GM21528 (cell line): ENCODE measurements at regions not wholly inside any gene's neighbourhood (a gene's known extent, or its start where the extent isn't known, plus 50 kb on each side); places are given as distances from the start of the nearest gene placed in this dataset.

ENCODE experiments used
- ATAC-seq: cut with Tn5 transposase; IDR thresholded peaks from one replicate; pipeline ENCODE4 v1.9.1; 2021; ENCODE audit warnings: mild to moderate bottlenecking, moderate library complexity; ENCODE audit not compliant: unreplicated experiment, low FRiP score

DNA sequence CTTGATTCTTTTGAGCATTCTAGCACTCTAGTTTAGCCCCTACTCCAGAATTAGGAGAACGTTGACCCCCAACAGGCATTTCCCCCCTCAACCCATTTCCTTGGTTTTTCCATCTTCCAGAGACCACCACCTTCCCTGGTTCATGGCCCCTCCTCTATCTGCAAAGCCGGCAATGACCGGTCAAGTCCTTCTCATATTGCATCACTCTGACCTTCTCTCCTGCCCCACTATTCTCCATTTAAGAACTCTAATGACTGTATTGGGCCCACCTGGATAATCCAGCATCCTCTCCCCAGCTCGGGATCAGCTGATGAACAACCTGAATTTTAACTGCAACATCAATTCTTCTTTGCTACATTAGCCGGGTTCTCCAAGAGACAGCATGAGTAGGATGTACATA lies 437.4 kb downstream of the NPHP4 start:
- no peak for ATAC-seq

- ATAC-seq, result no peak
Observed at GRCh38 chr1:5554111-5554510, 438.1 kb downstream of the NPHP4 start.

GRCh38 chr1:5552787-5553484 lies 439.3 kb downstream of the NPHP4 start:
- ATAC-seq, result no peak

DNA sequence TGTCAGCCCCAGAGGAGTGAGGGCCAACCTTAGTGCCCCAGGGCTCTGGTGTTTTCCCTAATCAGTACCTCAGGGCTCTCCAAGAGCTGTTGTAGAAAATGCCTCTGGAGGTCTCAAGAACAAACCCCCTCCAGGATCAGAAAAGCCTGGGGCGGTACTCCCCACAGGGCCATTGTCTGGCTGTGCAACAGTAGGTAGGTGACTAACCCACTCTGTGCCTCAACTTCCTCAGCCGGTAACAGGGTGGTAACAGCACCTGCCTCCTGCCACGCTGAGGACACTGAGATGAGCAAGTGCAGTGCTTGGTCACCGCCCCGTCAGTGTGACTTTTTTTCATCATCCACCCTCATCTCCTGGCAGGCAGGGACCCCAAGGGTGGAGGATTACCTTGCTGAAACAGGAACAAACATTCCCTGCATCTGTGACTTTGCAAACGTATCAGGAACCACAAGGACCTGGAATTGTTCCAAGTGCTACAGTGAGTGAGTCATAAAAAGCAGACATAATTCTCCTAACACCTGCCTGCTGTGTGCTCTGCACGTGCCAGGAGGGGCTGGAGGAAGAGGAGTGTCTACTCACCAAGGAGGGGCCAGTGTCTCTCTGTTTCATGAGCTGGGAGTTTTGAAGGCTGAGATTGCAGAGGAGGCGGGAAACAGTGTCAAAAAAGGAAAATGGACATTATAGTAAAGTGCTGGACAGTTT lies 440.8 kb downstream of the NPHP4 start:
- no peak for ATAC-seq

DNA sequence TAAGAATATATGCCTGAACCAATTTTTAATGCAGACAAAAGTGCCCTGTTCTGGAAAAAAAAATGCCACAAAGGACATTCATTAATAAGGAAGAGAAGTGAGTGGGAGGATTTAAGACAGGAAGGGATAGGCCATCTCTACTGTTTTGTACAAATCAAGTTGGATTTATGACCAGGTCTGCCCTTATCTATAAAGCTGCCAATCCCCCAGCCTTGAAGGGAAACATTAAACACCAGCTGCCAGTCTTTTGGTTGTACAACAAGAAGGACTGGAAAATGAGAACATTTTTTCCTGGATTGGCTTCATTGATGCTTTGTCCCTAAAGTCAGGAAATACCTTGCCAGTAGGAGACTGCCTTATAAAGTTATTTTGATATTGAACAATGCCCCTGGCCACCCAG lies 444.0 kb downstream of the NPHP4 start:
- ATAC-seq, result no peak

- no peak for ATAC-seq
Observed at GRCh38 chr1:5543235-5543634, 449.0 kb downstream of the NPHP4 start.

GRCh38 chr1:5532811-5533210 lies 459.4 kb downstream of the NPHP4 start:
- ATAC-seq, result no peak

DNA sequence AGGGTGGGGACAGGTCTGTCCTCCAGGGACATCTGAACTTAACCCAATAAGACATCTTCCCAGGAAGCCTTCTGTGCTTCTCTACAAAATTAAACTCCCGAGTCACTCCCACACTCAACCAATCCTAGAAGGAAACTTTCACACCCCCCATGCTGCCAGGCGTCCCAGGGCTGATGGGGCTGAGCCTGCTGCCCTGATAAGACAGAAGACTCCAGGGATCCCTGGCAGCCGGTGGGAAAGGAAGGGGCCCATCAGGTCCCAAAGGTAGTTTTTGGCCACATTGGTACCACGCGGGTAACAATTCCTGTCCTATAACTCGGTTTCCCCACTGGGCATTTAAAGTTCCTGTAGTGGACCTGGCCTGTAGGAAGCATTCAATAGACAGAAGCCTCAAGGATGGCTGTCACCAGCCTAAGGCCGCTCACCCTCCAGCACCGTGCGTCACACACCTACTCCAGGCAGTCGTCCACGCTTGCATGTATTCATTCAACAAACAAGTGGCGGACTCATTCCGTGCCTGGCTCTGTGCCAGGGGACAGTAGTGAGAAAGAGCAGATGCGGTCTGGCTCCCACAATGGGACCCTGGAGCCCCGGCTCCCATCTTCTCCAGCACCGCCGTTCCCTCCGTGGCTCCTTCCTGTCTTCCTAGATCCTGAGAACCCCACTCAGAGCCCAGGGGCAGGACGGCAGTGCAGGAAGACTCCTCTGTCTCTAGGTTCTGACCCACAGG lies 465.2 kb downstream of the NPHP4 start:
- ATAC-seq, result no peak

- no peak for ATAC-seq
Observed at GRCh38 chr1:5526385-5526750, 465.9 kb downstream of the NPHP4 start.

- ATAC-seq, result no peak
Observed at GRCh38 chr1:5525597-5526384, 466.4 kb downstream of the NPHP4 start.

GRCh38 chr1:5522531-5523145 lies 469.6 kb downstream of the NPHP4 start:
- ATAC-seq, result no peak

- no peak for ATAC-seq
Observed at GRCh38 chr1:5519366-5520135, 472.7 kb downstream of the NPHP4 start.

- ATAC-seq, result no peak
Observed at GRCh38 chr1:5516756-5517155, 475.5 kb downstream of the NPHP4 start.

DNA sequence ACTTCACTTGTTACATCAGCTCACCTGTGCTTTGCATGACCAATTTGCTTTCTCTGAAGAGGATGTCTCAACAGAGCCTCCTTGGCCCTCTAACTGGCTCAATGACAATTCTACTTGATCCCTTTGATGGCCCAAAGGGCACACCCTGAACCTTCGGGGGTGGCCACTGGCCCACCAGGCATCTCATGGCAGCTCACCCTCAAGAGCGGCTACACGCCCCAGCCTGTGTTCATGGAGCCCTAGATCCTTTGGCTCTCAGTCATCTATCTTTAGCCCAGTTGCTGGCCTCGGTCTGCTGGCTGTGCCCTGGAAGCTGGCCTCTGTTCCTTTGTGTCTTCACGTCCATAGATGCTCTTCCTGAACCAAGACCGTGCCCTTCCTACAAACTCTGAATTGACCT lies 476.7 kb downstream of the NPHP4 start:
- no peak for ATAC-seq

- ATAC-seq, result peak; percentile 73
Observed at GRCh38 chr1:5514527-5515183, 477.6 kb downstream of the NPHP4 start.

DNA sequence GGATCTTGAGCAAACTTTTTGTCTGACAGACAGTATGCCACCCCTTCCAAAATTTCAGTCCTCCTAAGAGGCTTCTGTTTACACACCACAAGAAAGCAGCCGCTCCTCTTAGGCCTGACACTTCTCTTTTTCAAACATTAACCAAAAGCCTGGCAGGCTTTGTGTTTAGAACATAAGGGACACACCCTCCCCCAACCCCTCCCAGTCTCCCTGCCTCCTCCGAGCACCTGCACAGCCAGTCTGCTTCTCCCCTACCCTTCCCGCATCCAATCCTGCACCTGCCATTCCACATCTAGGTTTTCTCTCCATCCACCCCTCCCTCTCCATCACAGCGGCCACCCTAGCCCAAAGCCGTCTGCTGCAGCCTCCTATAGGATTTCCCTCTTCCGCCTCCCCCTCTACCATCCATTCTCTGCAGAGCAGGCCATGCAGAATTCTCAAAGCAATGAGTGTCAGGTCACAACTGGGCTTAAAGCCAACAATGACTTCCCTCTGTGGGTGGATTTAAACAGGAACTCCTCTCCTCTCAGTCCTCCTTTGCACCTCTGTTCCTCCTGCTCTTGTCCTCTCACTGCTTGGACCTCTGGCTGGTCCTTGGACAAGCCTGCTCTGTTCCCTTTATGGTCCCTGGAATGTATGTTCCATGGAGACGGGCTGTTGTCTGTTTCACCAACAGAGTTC lies 478.2 kb downstream of the NPHP4 start:
- no peak for ATAC-seq

DNA sequence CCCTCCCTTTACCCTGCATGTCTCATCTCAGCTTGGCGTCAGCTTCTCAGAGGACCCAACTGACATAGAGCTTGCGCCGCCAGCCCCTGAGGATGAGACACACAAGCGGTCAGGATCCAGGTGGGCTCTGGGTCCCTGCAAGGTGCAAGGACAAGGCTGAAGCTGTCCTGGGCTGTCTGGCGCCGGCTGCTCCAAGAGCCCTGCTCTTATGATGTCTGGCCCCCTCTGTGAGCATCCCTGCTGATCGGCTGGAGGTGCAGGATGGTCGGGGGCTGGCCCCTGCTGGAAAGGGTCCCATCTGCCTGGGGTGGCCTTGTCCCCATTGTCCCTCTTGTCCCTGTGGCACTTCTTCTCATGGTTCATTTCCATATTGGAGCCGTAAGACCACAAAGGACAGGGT lies 479.0 kb downstream of the NPHP4 start:
- no peak for ATAC-seq

GRCh38 chr1:5511381-5512097 lies 480.7 kb downstream of the NPHP4 start:
- ATAC-seq, result no peak
